ENCODE measurements at regions not wholly inside any gene's neighbourhood (a gene's known extent, or its start where the extent isn't known, plus 50 kb on each side); places are given as distances from the start of the nearest gene placed in this dataset.

DNA sequence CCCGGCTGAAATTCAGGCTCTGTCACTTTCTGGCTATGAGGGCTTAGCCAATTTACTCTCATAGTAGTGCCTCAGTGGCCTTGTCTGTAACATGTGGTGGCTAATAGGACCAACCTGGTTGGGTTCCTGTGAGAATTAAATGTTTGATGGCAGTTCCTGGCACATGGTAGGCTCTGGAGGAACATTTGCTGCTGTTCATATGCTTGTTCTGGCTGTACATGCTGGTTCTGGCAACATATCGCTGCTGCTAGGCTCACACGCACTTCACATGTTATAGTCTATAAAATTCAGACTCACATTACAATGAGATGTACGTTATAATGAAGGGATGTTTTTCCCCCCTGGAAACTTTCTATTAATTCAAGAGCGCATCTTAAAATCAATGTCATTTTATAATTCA lies 417.7 kb upstream of the GYPC start:
- Histone ChIP-seq H3K4me1 (ENCODE audit: control insufficient read depth, insufficient read depth, low read length) (no peaks in the 10 kb centered on the region), H3K27me3 (ENCODE audit: control insufficient read depth, insufficient read depth, low read length, poor library complexity, severe bottlenecking) (no peaks in the 10 kb centered on the region), H3K4me3 (ENCODE audit: insufficient read depth, low read depth, low read length) (no peak overlapping the region), H3K27ac (ENCODE audit: insufficient read depth, low read depth, low read length, poor library complexity, severe bottlenecking) (no peak overlapping the region), H3K9me3 (ENCODE audit: control insufficient read depth, low read length) (no peaks in the 10 kb centered on the region), H3K36me3 (ENCODE audit: control insufficient read depth, insufficient read depth, low read length) (no peaks in the 10 kb centered on the region)
- WGBS, 2 experiments, result 94 to 99% methylated on average over 4 to 5 of the region's 5 CpGs

DNA sequence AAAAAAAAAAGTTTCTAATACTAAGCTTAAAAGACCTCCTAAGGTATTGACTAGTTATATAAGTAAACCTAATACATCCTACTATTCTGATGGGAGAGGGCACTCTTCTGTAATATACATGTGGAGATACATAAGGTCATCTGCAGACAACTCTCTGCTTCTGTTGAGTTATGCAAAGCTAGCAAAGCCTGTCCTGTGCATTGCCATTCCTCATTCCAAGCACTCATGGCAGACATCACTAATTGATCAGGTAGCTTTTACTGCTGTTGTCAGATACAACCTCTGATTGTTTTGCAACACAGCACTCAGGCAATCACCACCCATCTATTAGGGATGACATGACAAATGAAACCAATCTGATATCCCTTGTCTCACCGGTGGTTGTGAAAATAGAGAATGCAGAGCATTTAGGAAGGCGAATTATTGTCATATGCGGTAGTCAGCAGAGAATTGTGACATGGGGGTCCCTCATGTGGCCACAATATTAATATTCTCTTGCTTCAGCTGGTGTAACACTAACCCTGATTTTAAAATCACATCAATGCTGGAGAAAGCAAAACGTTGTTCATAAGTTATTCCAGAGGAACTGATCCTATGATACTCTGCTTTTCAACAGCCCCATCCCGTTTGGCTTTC lies 416.5 kb upstream of the GYPC start:
- WGBS, 2 experiments, result 91 to 93% methylated on average over 5 of the region's 5 CpGs
- Histone ChIP-seq H3K4me3 (ENCODE audit: insufficient read depth, low read depth, low read length) (no peak overlapping the region), H3K27me3 (ENCODE audit: control insufficient read depth, insufficient read depth, low read length, poor library complexity, severe bottlenecking) (no peaks in the 10 kb centered on the region), H3K27ac (ENCODE audit: insufficient read depth, low read depth, low read length, poor library complexity, severe bottlenecking) (no peak overlapping the region), H3K4me1 (ENCODE audit: control insufficient read depth, insufficient read depth, low read length) (no peaks in the 10 kb centered on the region), H3K36me3 (ENCODE audit: control insufficient read depth, insufficient read depth, low read length) (no peaks in the 10 kb centered on the region), H3K9me3 (ENCODE audit: control insufficient read depth, low read length) (no peaks in the 10 kb centered on the region)

DNA sequence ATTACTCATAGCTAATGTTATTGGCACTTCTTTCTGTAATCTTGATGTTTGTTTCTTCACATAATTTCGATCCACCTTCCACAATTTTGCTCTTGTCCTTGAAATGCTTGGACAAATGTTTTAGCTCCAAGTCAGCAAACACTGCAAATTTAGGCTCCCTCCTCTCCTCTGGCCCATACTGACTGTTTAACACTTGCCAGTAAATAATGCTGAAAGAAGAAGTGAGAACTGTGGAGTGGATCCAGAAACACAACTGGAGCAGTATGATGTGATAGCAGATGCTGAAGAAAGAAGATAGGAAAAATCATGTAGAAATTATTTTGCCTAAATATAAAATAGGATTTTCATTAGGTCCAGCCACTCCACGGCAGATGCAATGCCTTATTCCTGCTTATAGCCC lies 415.0 kb upstream of the GYPC start:
- WGBS, 2 experiments, result 90 to 94% methylated on average over 2 of the region's 2 CpGs

GRCh38 chr2:126241411-126241810 lies 414.5 kb upstream of the GYPC start:
- H3K4me3 ChIP-seq (ENCODE audit: insufficient read depth, low read depth, low read length), result no peak overlapping the region
- H3K27ac ChIP-seq (ENCODE audit: insufficient read depth, low read depth, low read length, poor library complexity, severe bottlenecking), result no peak overlapping the region
- H3K36me3 ChIP-seq (ENCODE audit: control insufficient read depth, insufficient read depth, low read length), result no peaks in the 10 kb centered on the region
- no peaks in the 10 kb centered on the region for H3K4me1 ChIP-seq (ENCODE audit: control insufficient read depth, insufficient read depth, low read length)
- 94 to 98% methylated on average over 4 of the region's 4 CpGs for WGBS, 2 experiments
- H3K27me3 ChIP-seq (ENCODE audit: control insufficient read depth, insufficient read depth, low read length, poor library complexity, severe bottlenecking), result no peaks in the 10 kb centered on the region
- no peaks in the 10 kb centered on the region for H3K9me3 ChIP-seq (ENCODE audit: control insufficient read depth, low read length)

More for the DNA sequence above, 415.0 kb upstream of the GYPC start:
- Histone ChIP-seq H3K27me3 (ENCODE audit: control insufficient read depth, insufficient read depth, low read length, poor library complexity, severe bottlenecking) (no peaks in the 10 kb centered on the region), H3K4me3 (ENCODE audit: insufficient read depth, low read depth, low read length) (no peak overlapping the region), H3K27ac (ENCODE audit: insufficient read depth, low read depth, low read length, poor library complexity, severe bottlenecking) (no peak overlapping the region), H3K9me3 (ENCODE audit: control insufficient read depth, low read length) (no peaks in the 10 kb centered on the region), H3K4me1 (ENCODE audit: control insufficient read depth, insufficient read depth, low read length) (no peaks in the 10 kb centered on the region), H3K36me3 (ENCODE audit: control insufficient read depth, insufficient read depth, low read length) (no peaks in the 10 kb centered on the region)

DNA sequence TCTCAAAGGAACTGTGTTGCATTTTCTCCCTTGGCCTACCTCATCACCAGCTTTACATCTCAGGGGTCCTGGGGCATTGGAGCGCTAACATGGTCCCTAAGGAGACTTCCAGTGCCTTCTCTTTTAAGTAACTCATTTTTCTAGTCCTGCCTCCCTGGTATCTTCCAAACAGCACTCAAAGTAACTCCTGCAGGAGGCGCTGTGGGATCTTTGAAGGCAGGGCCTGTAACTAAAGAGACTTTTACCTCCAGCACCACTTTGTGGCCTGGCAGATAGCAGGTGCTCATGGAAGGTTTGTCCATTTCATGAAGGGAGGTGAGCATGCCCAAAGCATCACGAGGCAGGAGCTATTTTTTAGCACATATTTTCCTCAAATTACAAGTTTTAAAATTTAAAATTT lies 411.0 kb upstream of the GYPC start:
- Histone ChIP-seq H3K27ac (ENCODE audit: insufficient read depth, low read depth, low read length, poor library complexity, severe bottlenecking) (no peak overlapping the region), H3K9me3 (ENCODE audit: control insufficient read depth, low read length) (no peaks in the 10 kb centered on the region), H3K4me1 (ENCODE audit: control insufficient read depth, insufficient read depth, low read length) (no peaks in the 10 kb centered on the region), H3K27me3 (ENCODE audit: control insufficient read depth, insufficient read depth, low read length, poor library complexity, severe bottlenecking) (no peaks in the 10 kb centered on the region), H3K36me3 (ENCODE audit: control insufficient read depth, insufficient read depth, low read length) (no peaks in the 10 kb centered on the region), H3K4me3 (ENCODE audit: insufficient read depth, low read depth, low read length) (no peak overlapping the region)
- WGBS, 2 experiments, result 23 to 24% methylated on average over 3 of the region's 3 CpGs

- H3K27ac ChIP-seq (ENCODE audit: insufficient read depth, low read depth, low read length, poor library complexity, severe bottlenecking), result no peak overlapping the region
- no peaks in the 10 kb centered on the region for H3K4me1 ChIP-seq (ENCODE audit: control insufficient read depth, insufficient read depth, low read length)
- H3K27me3 ChIP-seq (ENCODE audit: control insufficient read depth, insufficient read depth, low read length, poor library complexity, severe bottlenecking), result no peaks in the 10 kb centered on the region
- H3K36me3 ChIP-seq (ENCODE audit: control insufficient read depth, insufficient read depth, low read length), result no peaks in the 10 kb centered on the region
- no peak overlapping the region for H3K4me3 ChIP-seq (ENCODE audit: insufficient read depth, low read depth, low read length)
- no peaks in the 10 kb centered on the region for H3K9me3 ChIP-seq (ENCODE audit: control insufficient read depth, low read length)
- 83 to 91% methylated on average over 2 of the region's 2 CpGs for WGBS, 2 experiments
Observed at GRCh38 chr2:126253669-126254068, 402.3 kb upstream of the GYPC start.

GRCh38 chr2:126264625-126265024 lies 391.3 kb upstream of the GYPC start:
- Histone ChIP-seq H3K4me1 (ENCODE audit: control insufficient read depth, insufficient read depth, low read length) (no peaks in the 10 kb centered on the region), H3K27me3 (ENCODE audit: control insufficient read depth, insufficient read depth, low read length, poor library complexity, severe bottlenecking) (no peaks in the 10 kb centered on the region), H3K36me3 (ENCODE audit: control insufficient read depth, insufficient read depth, low read length) (no peaks in the 10 kb centered on the region), H3K9me3 (ENCODE audit: control insufficient read depth, low read length) (no peaks in the 10 kb centered on the region), H3K27ac (ENCODE audit: insufficient read depth, low read depth, low read length, poor library complexity, severe bottlenecking) (no peak overlapping the region), H3K4me3 (ENCODE audit: insufficient read depth, low read depth, low read length) (no peak overlapping the region)
- WGBS, 2 experiments, result 93 to 96% methylated on average over 2 of the region's 2 CpGs

DNA sequence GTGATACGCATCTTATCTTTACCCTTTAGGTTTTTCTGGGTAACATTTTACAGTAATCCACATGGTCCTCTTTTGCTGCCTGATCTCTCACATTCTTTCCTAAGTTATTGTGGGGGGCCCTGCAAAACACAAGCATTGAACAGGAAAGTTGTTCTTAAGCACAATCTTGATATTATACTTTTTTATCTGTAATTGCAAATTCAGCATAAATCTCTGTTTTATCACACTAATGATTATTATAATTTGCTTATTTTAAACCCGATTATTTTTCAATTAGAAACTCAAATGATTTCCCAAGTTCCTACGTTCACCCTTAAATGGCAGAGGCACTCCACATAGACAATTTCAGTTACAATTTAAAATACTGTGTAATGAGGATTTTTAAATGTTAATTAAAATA lies 386.0 kb upstream of the GYPC start:
- no peaks in the 10 kb centered on the region for H3K9me3 ChIP-seq (ENCODE audit: control insufficient read depth, low read length)
- no peak overlapping the region for H3K4me3 ChIP-seq (ENCODE audit: insufficient read depth, low read depth, low read length)
- WGBS, 2 experiments, result 96 to 98% methylated on average over 1 of the region's 3 CpGs
- no peaks in the 10 kb centered on the region for H3K27me3 ChIP-seq (ENCODE audit: control insufficient read depth, insufficient read depth, low read length, poor library complexity, severe bottlenecking)
- no peaks in the 10 kb centered on the region for H3K4me1 ChIP-seq (ENCODE audit: control insufficient read depth, insufficient read depth, low read length)
- H3K36me3 ChIP-seq (ENCODE audit: control insufficient read depth, insufficient read depth, low read length), result no peaks in the 10 kb centered on the region
- no peak overlapping the region for H3K27ac ChIP-seq (ENCODE audit: insufficient read depth, low read depth, low read length, poor library complexity, severe bottlenecking)

GRCh38 chr2:126270587-126270986 lies 385.4 kb upstream of the GYPC start:
- no peaks in the 10 kb centered on the region for H3K4me1 ChIP-seq (ENCODE audit: control insufficient read depth, insufficient read depth, low read length)
- no peaks in the 10 kb centered on the region for H3K27me3 ChIP-seq (ENCODE audit: control insufficient read depth, insufficient read depth, low read length, poor library complexity, severe bottlenecking)
- no peak overlapping the region for H3K4me3 ChIP-seq (ENCODE audit: insufficient read depth, low read depth, low read length)
- no peaks in the 10 kb centered on the region for H3K36me3 ChIP-seq (ENCODE audit: control insufficient read depth, insufficient read depth, low read length)
- H3K27ac ChIP-seq (ENCODE audit: insufficient read depth, low read depth, low read length, poor library complexity, severe bottlenecking), result no peak overlapping the region
- no peaks in the 10 kb centered on the region for H3K9me3 ChIP-seq (ENCODE audit: control insufficient read depth, low read length)
- 56 to 73% methylated on average over 2 of the region's 2 CpGs for WGBS, 2 experiments

- Histone ChIP-seq H3K27me3 (ENCODE audit: control insufficient read depth, insufficient read depth, low read length, poor library complexity, severe bottlenecking) (no peaks in the 10 kb centered on the region), H3K27ac (ENCODE audit: insufficient read depth, low read depth, low read length, poor library complexity, severe bottlenecking) (no peak overlapping the region), H3K4me3 (ENCODE audit: insufficient read depth, low read depth, low read length) (no peak overlapping the region), H3K9me3 (ENCODE audit: control insufficient read depth, low read length) (no peaks in the 10 kb centered on the region), H3K36me3 (ENCODE audit: control insufficient read depth, insufficient read depth, low read length) (no peaks in the 10 kb centered on the region), H3K4me1 (ENCODE audit: control insufficient read depth, insufficient read depth, low read length) (no peaks in the 10 kb centered on the region)
- 97 to 100% methylated on average over 3 of the region's 3 CpGs for WGBS, 2 experiments
Observed at GRCh38 chr2:126272401-126272800, 383.6 kb upstream of the GYPC start.

- H3K4me1 ChIP-seq (ENCODE audit: control insufficient read depth, insufficient read depth, low read length), result no peaks in the 10 kb centered on the region
- WGBS, 2 experiments, result 100% methylated on average over 1 to 2 of the region's 2 CpGs
Observed at GRCh38 chr2:126275098-126275497, 380.9 kb upstream of the GYPC start.

More at GRCh38 chr2:126275098-126275497, 380.9 kb upstream of the GYPC start:
- Histone ChIP-seq H3K4me3 (ENCODE audit: insufficient read depth, low read depth, low read length) (no peak overlapping the region), H3K9me3 (ENCODE audit: control insufficient read depth, low read length) (no peaks in the 10 kb centered on the region), H3K27ac (ENCODE audit: insufficient read depth, low read depth, low read length, poor library complexity, severe bottlenecking) (no peak overlapping the region), H3K36me3 (ENCODE audit: control insufficient read depth, insufficient read depth, low read length) (no peaks in the 10 kb centered on the region), H3K27me3 (ENCODE audit: control insufficient read depth, insufficient read depth, low read length, poor library complexity, severe bottlenecking) (no peaks in the 10 kb centered on the region)
